Breast epithelium (tissue), 3 donors: ENCODE measurements at regions not wholly inside any gene's neighbourhood (a gene's known extent, or its start where the extent isn't known, plus 50 kb on each side); places are given as distances from the start of the nearest gene placed in this dataset.

Source experiments
- POLR2A ChIP-seq: fragments of 450-650 bp; IDR thresholded peaks from one replicate; pipeline ENCODE4 v1.6.1; 2016; ENCODE audit warnings: antibody characterized with exemption, mild to moderate bottlenecking, moderate library complexity
- TF ChIP-seq, protein P1 (sequence below), 3 donors: fragments of 450-650 bp; IDR thresholded peaks; one replicate each; pipeline ENCODE4 v1.5.1; 2016 to 2017; ENCODE audit warnings: antibody characterized with exemption in 3 of 3, mild to moderate bottlenecking in 3 of 3, moderate library complexity in 3 of 3

DNA sequence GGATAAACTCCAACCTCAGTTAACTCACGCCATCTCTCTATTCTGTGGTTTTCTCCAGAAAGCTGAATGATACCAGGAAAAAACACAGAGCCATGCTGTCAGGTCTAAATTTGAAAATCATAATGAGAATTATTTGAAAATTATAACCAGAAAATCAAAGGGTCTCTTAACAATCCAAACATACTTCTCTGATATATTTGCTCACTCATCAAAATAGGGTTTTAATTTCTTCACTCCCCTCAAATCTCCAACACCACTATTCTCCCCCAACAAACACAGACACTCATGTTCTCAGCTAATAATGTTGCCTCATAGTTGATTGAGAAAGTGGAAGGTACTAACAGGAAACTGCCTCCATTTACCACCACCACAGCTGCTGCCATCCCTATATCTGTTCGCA, 375.5 kb downstream of the TLE1 start:
- no peak for TF ChIP-seq POLR2A
- TF ChIP-seq, protein P1, sequence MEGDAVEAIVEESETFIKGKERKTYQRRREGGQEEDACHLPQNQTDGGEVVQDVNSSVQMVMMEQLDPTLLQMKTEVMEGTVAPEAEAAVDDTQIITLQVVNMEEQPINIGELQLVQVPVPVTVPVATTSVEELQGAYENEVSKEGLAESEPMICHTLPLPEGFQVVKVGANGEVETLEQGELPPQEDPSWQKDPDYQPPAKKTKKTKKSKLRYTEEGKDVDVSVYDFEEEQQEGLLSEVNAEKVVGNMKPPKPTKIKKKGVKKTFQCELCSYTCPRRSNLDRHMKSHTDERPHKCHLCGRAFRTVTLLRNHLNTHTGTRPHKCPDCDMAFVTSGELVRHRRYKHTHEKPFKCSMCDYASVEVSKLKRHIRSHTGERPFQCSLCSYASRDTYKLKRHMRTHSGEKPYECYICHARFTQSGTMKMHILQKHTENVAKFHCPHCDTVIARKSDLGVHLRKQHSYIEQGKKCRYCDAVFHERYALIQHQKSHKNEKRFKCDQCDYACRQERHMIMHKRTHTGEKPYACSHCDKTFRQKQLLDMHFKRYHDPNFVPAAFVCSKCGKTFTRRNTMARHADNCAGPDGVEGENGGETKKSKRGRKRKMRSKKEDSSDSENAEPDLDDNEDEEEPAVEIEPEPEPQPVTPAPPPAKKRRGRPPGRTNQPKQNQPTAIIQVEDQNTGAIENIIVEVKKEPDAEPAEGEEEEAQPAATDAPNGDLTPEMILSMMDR (IDR thresholded peaks at IDR 0.05) = no peak
